Effector CD4-positive, alpha-beta T cell (primary cell): ENCODE measurements at regions not wholly inside any gene's neighbourhood (a gene's known extent, or its start where the extent isn't known, plus 50 kb on each side); places are given as distances from the start of the nearest gene placed in this dataset.
"Not testable (repeated sequence)": the region's sequence is repeated elsewhere in the genome, so short reads cannot be mapped to it uniquely, and the experiment has no call there.

Source experiments
- DNase-seq: peaks from one replicate; pipeline ENCODE4 v3.0.0-alpha.2; 2020

- no peak for DNase-seq
Observed at GRCh38 chr4:118589471-118590055, 95.6 kb upstream of the METTL14 start.

- DNase-seq, result peak; percentile 91
Observed at GRCh38 chr4:118591339-118592046, 93.7 kb upstream of the METTL14 start.

GRCh38 chr4:118592289-118592688, 92.9 kb upstream of the METTL14 start:
- DNase-seq, result not testable (repeated sequence)

GRCh38 chr4:118595883-118596282, 89.3 kb upstream of the METTL14 start:
- not testable (repeated sequence) for DNase-seq

- not testable (repeated sequence) for DNase-seq
Observed at GRCh38 chr4:118625097-118625496, 60.1 kb upstream of the METTL14 start.

- DNase-seq, result not testable (repeated sequence)
Observed at GRCh38 chr4:118629697-118630096, 55.5 kb upstream of the METTL14 start.

- DNase-seq, result not testable (repeated sequence)
Observed at GRCh38 chr4:118630897-118631296, 54.3 kb upstream of the METTL14 start.

GRCh38 chr4:118631321-118632050, 53.7 kb upstream of the METTL14 start:
- not testable (repeated sequence) for DNase-seq

GRCh38 chr4:118633476-118633875, 51.7 kb upstream of the METTL14 start:
- DNase-seq, result not testable (repeated sequence)

GRCh38 chr4:118634126-118634875, 50.9 kb upstream of the METTL14 start:
- DNase-seq, result not testable (repeated sequence)
